ENCODE measurements at regions not wholly inside any gene's neighbourhood (a gene's known extent, or its start where the extent isn't known, plus 50 kb on each side); places are given as distances from the start of the nearest gene placed in this dataset.

- DNase-seq: no peak
These were observed 139.5 kb upstream of the NDUFV2 start for GRCh38 chr18:8962855-8963635.

- no peak for DNase-seq
These were observed 138.6 kb upstream of the NDUFV2 start for GRCh38 chr18:8963876-8964275.

- DNase-seq: no peak
These were observed 137.1 kb upstream of the NDUFV2 start for GRCh38 chr18:8965398-8965797.

- DNase-seq: no peak
These were observed 135.7 kb upstream of the NDUFV2 start for GRCh38 chr18:8966821-8967220.

- DNase-seq: no peak
These were observed 134.9 kb upstream of the NDUFV2 start for GRCh38 chr18:8967573-8967972.

GRCh38 chr18:8969639-8970390, 132.7 kb upstream of the NDUFV2 start:
- DNase-seq: no peak

- DNase-seq: no peak
These were observed 131.7 kb upstream of the NDUFV2 start for GRCh38 chr18:8970843-8971242.

GRCh38 chr18:8972116-8972515, 130.4 kb upstream of the NDUFV2 start:
- no peak for DNase-seq

GRCh38 chr18:8974279-8974678, 128.2 kb upstream of the NDUFV2 start:
- no peak for DNase-seq

GRCh38 chr18:8974696-8975095, 127.8 kb upstream of the NDUFV2 start:
- DNase-seq: no peak

- no peak for DNase-seq
These were observed 126.9 kb upstream of the NDUFV2 start for GRCh38 chr18:8975624-8976023.

GRCh38 chr18:8976606-8977005, 125.9 kb upstream of the NDUFV2 start:
- DNase-seq: no peak

GRCh38 chr18:8977166-8977565, 125.3 kb upstream of the NDUFV2 start:
- DNase-seq: no peak

- DNase-seq: no peak
These were observed 124.8 kb upstream of the NDUFV2 start for GRCh38 chr18:8977701-8978100.

GRCh38 chr18:8978394-8978793, 124.1 kb upstream of the NDUFV2 start:
- no peak for DNase-seq

GRCh38 chr18:8979258-8979988, 123.1 kb upstream of the NDUFV2 start:
- DNase-seq: no peak

- no peak for DNase-seq
These were observed 122.0 kb upstream of the NDUFV2 start for GRCh38 chr18:8980496-8980895.

- no peak for DNase-seq
These were observed 121.6 kb upstream of the NDUFV2 start for GRCh38 chr18:8980918-8981317.

- peak in 2 of 56 donors; percentile 9 to 11 for DNase-seq
These were observed 119.9 kb upstream of the NDUFV2 start for GRCh38 chr18:8982416-8983183.

- DNase-seq: no peak
These were observed 119.3 kb upstream of the NDUFV2 start for GRCh38 chr18:8983195-8983594.

GRCh38 chr18:8984131-8984721, 118.3 kb upstream of the NDUFV2 start:
- DNase-seq: no peak
